ENCODE measurements at regions not wholly inside any gene's neighbourhood (a gene's known extent, or its start where the extent isn't known, plus 50 kb on each side); places are given as distances from the start of the nearest gene placed in this dataset.
A peak's percentile ranks its signal among the peaks of the same experiment; 100 is the strongest.

GRCh38 chr3:68256635-68257223 is 602.3 kb upstream of the SUCLG2 start:
- no peaks in the 10 kb centered on the region for H3K4me1 ChIP-seq (ENCODE audit: insufficient read depth, low read length)
- no peaks in the 10 kb centered on the region for H3K79me2 ChIP-seq (ENCODE audit: insufficient read depth, low read length)
- H3K27me3 ChIP-seq (ENCODE audit: insufficient read depth, low read length, poor library complexity): no peaks in the 10 kb centered on the region
- no peak overlapping the region for H3K4me3 ChIP-seq (ENCODE audit: low read depth in 1 of 2, low read length in 2 of 2)
- no peak overlapping the region for H3K27ac ChIP-seq (ENCODE audit: low read length)
- no peaks in the 10 kb centered on the region for H4K20me1 ChIP-seq (ENCODE audit: insufficient read depth, low read length)
- H3K4me2 ChIP-seq (ENCODE audit: insufficient read depth, low read length): no peak overlapping the region
- no peaks in the 10 kb centered on the region for H3K36me3 ChIP-seq (ENCODE audit: insufficient read depth, low read length)
- no peak for TF ChIP-seq EZH2 (IDR thresholded peaks at IDR 0.05; ENCODE audit: borderline replicate concordance, low read depth, low read length, severe bottlenecking)
- TF ChIP-seq, protein P1, sequence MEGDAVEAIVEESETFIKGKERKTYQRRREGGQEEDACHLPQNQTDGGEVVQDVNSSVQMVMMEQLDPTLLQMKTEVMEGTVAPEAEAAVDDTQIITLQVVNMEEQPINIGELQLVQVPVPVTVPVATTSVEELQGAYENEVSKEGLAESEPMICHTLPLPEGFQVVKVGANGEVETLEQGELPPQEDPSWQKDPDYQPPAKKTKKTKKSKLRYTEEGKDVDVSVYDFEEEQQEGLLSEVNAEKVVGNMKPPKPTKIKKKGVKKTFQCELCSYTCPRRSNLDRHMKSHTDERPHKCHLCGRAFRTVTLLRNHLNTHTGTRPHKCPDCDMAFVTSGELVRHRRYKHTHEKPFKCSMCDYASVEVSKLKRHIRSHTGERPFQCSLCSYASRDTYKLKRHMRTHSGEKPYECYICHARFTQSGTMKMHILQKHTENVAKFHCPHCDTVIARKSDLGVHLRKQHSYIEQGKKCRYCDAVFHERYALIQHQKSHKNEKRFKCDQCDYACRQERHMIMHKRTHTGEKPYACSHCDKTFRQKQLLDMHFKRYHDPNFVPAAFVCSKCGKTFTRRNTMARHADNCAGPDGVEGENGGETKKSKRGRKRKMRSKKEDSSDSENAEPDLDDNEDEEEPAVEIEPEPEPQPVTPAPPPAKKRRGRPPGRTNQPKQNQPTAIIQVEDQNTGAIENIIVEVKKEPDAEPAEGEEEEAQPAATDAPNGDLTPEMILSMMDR (IDR thresholded peaks at IDR 0.05; ENCODE audit: borderline replicate concordance, extremely low read depth, low read length, poor library complexity, severe bottlenecking): peak; percentile 49
- ATAC-seq (ENCODE audit: insufficient read depth, low read depth): no peak
- H3K9ac ChIP-seq (ENCODE audit: low read depth, low read length): no peak overlapping the region
- no peaks in the 10 kb centered on the region for H3K9me3 ChIP-seq (ENCODE audit: insufficient read depth, low read length, severe bottlenecking)
- H2AFZ ChIP-seq (ENCODE audit: low read depth, low read length): no peak overlapping the region
- DNase-seq: peak; percentile 6

GRCh38 chr3:68249265-68249664 is 594.9 kb upstream of the SUCLG2 start:
- H4K20me1 ChIP-seq (ENCODE audit: insufficient read depth, low read length): no peaks in the 10 kb centered on the region
- no peaks in the 10 kb centered on the region for H3K36me3 ChIP-seq (ENCODE audit: insufficient read depth, low read length)
- H3K4me1 ChIP-seq (ENCODE audit: insufficient read depth, low read length): no peaks in the 10 kb centered on the region
- ATAC-seq (ENCODE audit: insufficient read depth, low read depth) (no peak), DNase-seq (no peak)
- no peak overlapping the region for H2AFZ ChIP-seq (ENCODE audit: low read depth, low read length)
- H3K79me2 ChIP-seq (ENCODE audit: insufficient read depth, low read length): no peaks in the 10 kb centered on the region
- no peak overlapping the region for H3K27ac ChIP-seq (ENCODE audit: low read length)
- H3K9ac ChIP-seq (ENCODE audit: low read depth, low read length): no peak overlapping the region
- no peak overlapping the region for H3K4me2 ChIP-seq (ENCODE audit: insufficient read depth, low read length)
- no peaks in the 10 kb centered on the region for H3K27me3 ChIP-seq (ENCODE audit: insufficient read depth, low read length, poor library complexity)
- no peaks in the 10 kb centered on the region for H3K9me3 ChIP-seq (ENCODE audit: insufficient read depth, low read length, severe bottlenecking)
- TF ChIP-seq EZH2 (IDR thresholded peaks at IDR 0.05; ENCODE audit: borderline replicate concordance, low read depth, low read length, severe bottlenecking): no peak
- TF ChIP-seq, protein P1 (IDR thresholded peaks at IDR 0.05; ENCODE audit: borderline replicate concordance, extremely low read depth, low read length, poor library complexity, severe bottlenecking): no peak
- H3K4me3 ChIP-seq (ENCODE audit: low read depth in 1 of 2, low read length in 2 of 2): no peak overlapping the region

GRCh38 chr3:68242606-68243005 is 588.2 kb upstream of the SUCLG2 start:
- H3K9me3 ChIP-seq (ENCODE audit: insufficient read depth, low read length, severe bottlenecking): no peaks in the 10 kb centered on the region
- no peak overlapping the region for H3K27ac ChIP-seq (ENCODE audit: low read length)
- ATAC-seq (ENCODE audit: insufficient read depth, low read depth) (no peak), DNase-seq (no peak)
- no peak overlapping the region for H2AFZ ChIP-seq (ENCODE audit: low read depth, low read length)
- H3K4me2 ChIP-seq (ENCODE audit: insufficient read depth, low read length): no peak overlapping the region
- no peaks in the 10 kb centered on the region for H3K4me1 ChIP-seq (ENCODE audit: insufficient read depth, low read length)
- no peaks in the 10 kb centered on the region for H3K36me3 ChIP-seq (ENCODE audit: insufficient read depth, low read length)
- no peak overlapping the region for H3K9ac ChIP-seq (ENCODE audit: low read depth, low read length)
- no peaks in the 10 kb centered on the region for H3K27me3 ChIP-seq (ENCODE audit: insufficient read depth, low read length, poor library complexity)
- H4K20me1 ChIP-seq (ENCODE audit: insufficient read depth, low read length): no peaks in the 10 kb centered on the region
- H3K4me3 ChIP-seq (ENCODE audit: low read depth in 1 of 2, low read length in 2 of 2): no peak overlapping the region
- TF ChIP-seq EZH2 (IDR thresholded peaks at IDR 0.05; ENCODE audit: borderline replicate concordance, low read depth, low read length, severe bottlenecking): no peak
- TF ChIP-seq, protein P1 (IDR thresholded peaks at IDR 0.05; ENCODE audit: borderline replicate concordance, extremely low read depth, low read length, poor library complexity, severe bottlenecking): no peak
- H3K79me2 ChIP-seq (ENCODE audit: insufficient read depth, low read length): no peaks in the 10 kb centered on the region

All from DND-41 (cell line).